Tongue (tissue), 1 donor: ENCODE measurements at regions not wholly inside any gene's neighbourhood (a gene's known extent, or its start where the extent isn't known, plus 50 kb on each side); places are given as distances from the start of the nearest gene placed in this dataset.

Source experiments
- DNase-seq: peaks from one replicate; pipeline ENCODE4 v3.0.0-alpha.2; 2015

- no peak for DNase-seq
Observed at GRCh38 chr22:27543460-27543859, 258.1 kb downstream of the MN1 start.

- peak; percentile 71 for DNase-seq
Observed at GRCh38 chr22:27545085-27545484, 256.5 kb downstream of the MN1 start.

- no peak for DNase-seq
Observed at GRCh38 chr22:27546157-27546935, 255.2 kb downstream of the MN1 start.

GRCh38 chr22:27551402-27551801 is 250.2 kb downstream of the MN1 start:
- DNase-seq, result no peak

- DNase-seq, result no peak
Observed at GRCh38 chr22:27552176-27552575, 249.4 kb downstream of the MN1 start.

GRCh38 chr22:27552863-27553262 is 248.7 kb downstream of the MN1 start:
- DNase-seq, result no peak

- peak; percentile 72 for DNase-seq
Observed at GRCh38 chr22:27554106-27554811, 247.3 kb downstream of the MN1 start.

GRCh38 chr22:27554841-27555456 is 246.6 kb downstream of the MN1 start:
- no peak for DNase-seq

- DNase-seq, result no peak
Observed at GRCh38 chr22:27556371-27556770, 245.2 kb downstream of the MN1 start.

GRCh38 chr22:27557286-27558008 is 244.1 kb downstream of the MN1 start:
- DNase-seq, result peak; percentile 36

GRCh38 chr22:27558658-27559371 is 242.7 kb downstream of the MN1 start:
- no peak for DNase-seq

- no peak for DNase-seq
Observed at GRCh38 chr22:27560781-27561180, 240.8 kb downstream of the MN1 start.

GRCh38 chr22:27561286-27561904 is 240.2 kb downstream of the MN1 start:
- peak; percentile 77 for DNase-seq

GRCh38 chr22:27564806-27565205 is 236.8 kb downstream of the MN1 start:
- no peak for DNase-seq

- no peak for DNase-seq
Observed at GRCh38 chr22:27566602-27567001, 235.0 kb downstream of the MN1 start.

- no peak for DNase-seq
Observed at GRCh38 chr22:27568265-27568664, 233.3 kb downstream of the MN1 start.

GRCh38 chr22:27571463-27572277 is 229.9 kb downstream of the MN1 start:
- DNase-seq, result peak; percentile 40

- no peak for DNase-seq
Observed at GRCh38 chr22:27572278-27572666, 229.3 kb downstream of the MN1 start.

GRCh38 chr22:27573280-27574001 is 228.1 kb downstream of the MN1 start:
- peak; percentile 42 for DNase-seq

GRCh38 chr22:27574002-27574366 is 227.6 kb downstream of the MN1 start:
- DNase-seq, result no peak
